ENCODE measurements at regions not wholly inside any gene's neighbourhood (a gene's known extent, or its start where the extent isn't known, plus 50 kb on each side); places are given as distances from the start of the nearest gene placed in this dataset.

DNA sequence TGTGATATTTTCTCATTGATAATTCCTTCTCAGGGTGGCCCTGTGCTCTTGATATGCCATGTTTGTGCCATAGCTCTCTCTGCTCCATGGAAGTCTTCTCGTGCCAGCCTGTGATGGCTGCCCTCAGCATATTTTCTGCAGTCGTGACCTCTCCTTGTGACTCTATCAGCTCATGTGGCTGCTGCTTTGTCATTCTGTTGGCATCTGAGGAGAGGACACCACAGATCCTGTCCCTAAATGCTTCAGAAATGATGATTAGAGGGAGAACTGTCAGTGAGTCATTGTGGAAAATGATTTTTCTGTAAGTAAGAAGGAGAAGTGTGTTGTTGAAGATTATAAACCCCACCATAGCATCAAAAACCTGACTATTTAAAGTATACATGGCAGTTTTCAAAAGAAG lies 286.0 kb downstream of the ADGRL2 start:
- Histone ChIP-seq H4K8ac (ENCODE audit: low read depth, low read length) (no peak overlapping the region), H3K27ac (replicated peaks; ENCODE audit: low read length) (no peak overlapping the region), H3K23ac (ENCODE audit: low read depth, low read length, poor library complexity) (no peak overlapping the region), H3K4ac (ENCODE audit: low read length) (no peak overlapping the region), H3K9me3 (replicated peaks in 1 of 2; ENCODE audit: control insufficient read depth in 2 of 2, insufficient read depth in 1 of 2, low read depth in 1 of 2, low read length in 2 of 2) (no peaks in the 10 kb centered on the region), H2BK5ac (ENCODE audit: low read length) (no peak overlapping the region), H2BK12ac (ENCODE audit: low read length) (no peak overlapping the region), H3K18ac (ENCODE audit: low read length) (no peak overlapping the region), H3K4me1 (ENCODE audit: control insufficient read depth in 2 of 2, insufficient read depth in 1 of 2, low read depth in 1 of 2, low read length in 2 of 2) (no peaks in the 10 kb centered on the region), H2AK5ac (ENCODE audit: low read depth, low read length) (no peak overlapping the region), H2AFZ (ENCODE audit: low read length) (no peak overlapping the region), H3K79me1 (ENCODE audit: low read depth, low read length) (no peaks in the 10 kb centered on the region), H3K36me3 (replicated peaks in 1 of 2; ENCODE audit: control insufficient read depth in 2 of 2, insufficient read depth in 2 of 2, low read length in 2 of 2) (no peaks in the 10 kb centered on the region), H2BK120ac (ENCODE audit: low read depth, low read length) (no peak overlapping the region), H3K9ac (ENCODE audit: low read depth, low read length, poor library complexity) (no peak overlapping the region), H2BK15ac (ENCODE audit: low read length) (no peak overlapping the region), H3K4me3 (ENCODE audit: low read length in 2 of 2) (no peak overlapping the region), H3K4me2 (ENCODE audit: insufficient read depth, low read length, poor library complexity, severe bottlenecking) (no peak overlapping the region), H3K14ac (ENCODE audit: low read length) (no peak overlapping the region), H4K91ac (ENCODE audit: low read depth, low read length, poor library complexity) (peak overlapping the region; percentile 90), H3K27me3 (ENCODE audit: control insufficient read depth in 3 of 3, insufficient read depth in 3 of 3, low read depth in 1 of 3, low read length in 3 of 3) (no peaks in the 10 kb centered on the region)
- DNase-seq (ENCODE audit: low spot score): no peak
- no CpG with 5 or more reads among the region's 2 CpGs for WGBS, 2 donors (ENCODE audit: extremely low coverage in 2 of 2, insufficient read length in 2 of 2, insufficient replicate concordance in 1 of 2)

DNA sequence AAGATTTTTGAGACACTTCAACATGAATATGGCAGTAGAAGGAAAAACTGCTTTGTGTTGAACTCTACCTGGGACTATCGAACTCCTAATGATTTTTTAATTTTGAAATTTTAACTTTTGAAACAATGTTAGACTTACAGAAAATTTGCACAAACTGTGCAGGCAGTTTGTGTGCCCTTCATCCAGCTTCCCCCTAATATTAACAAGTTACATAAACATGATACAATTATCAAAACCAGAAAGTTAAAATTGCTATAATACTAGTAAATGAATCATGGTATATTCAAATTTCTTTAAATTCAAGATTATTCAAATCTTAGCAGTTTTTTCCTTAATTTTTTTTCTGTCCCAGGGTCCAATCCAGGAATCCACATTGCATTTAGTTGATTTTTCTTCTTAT lies 278.9 kb downstream of the ADGRL2 start:
- H3K18ac ChIP-seq (ENCODE audit: low read length): no peak overlapping the region
- H3K14ac ChIP-seq (ENCODE audit: low read length): no peak overlapping the region
- no CpG with 5 or more reads among the region's 1 CpG for WGBS, 2 donors (ENCODE audit: extremely low coverage in 2 of 2, insufficient read length in 2 of 2, insufficient replicate concordance in 1 of 2)
- H4K8ac ChIP-seq (ENCODE audit: low read depth, low read length): no peak overlapping the region
- no peak overlapping the region for H2BK5ac ChIP-seq (ENCODE audit: low read length)
- H2BK15ac ChIP-seq (ENCODE audit: low read length): no peak overlapping the region
- no peak overlapping the region for H3K4me2 ChIP-seq (ENCODE audit: insufficient read depth, low read length, poor library complexity, severe bottlenecking)
- H2BK120ac ChIP-seq (ENCODE audit: low read depth, low read length): no peak overlapping the region
- H2AK5ac ChIP-seq (ENCODE audit: low read depth, low read length): no peak overlapping the region
- no peaks in the 10 kb centered on the region for H3K36me3 ChIP-seq (replicated peaks in 1 of 2; ENCODE audit: control insufficient read depth in 2 of 2, insufficient read depth in 2 of 2, low read length in 2 of 2)
- no peaks in the 10 kb centered on the region for H3K27me3 ChIP-seq (ENCODE audit: control insufficient read depth in 3 of 3, insufficient read depth in 3 of 3, low read depth in 1 of 3, low read length in 3 of 3)
- H4K91ac ChIP-seq (ENCODE audit: low read depth, low read length, poor library complexity): no peak overlapping the region
- H3K9me3 ChIP-seq (replicated peaks in 1 of 2; ENCODE audit: control insufficient read depth in 2 of 2, insufficient read depth in 1 of 2, low read depth in 1 of 2, low read length in 2 of 2): no peaks in the 10 kb centered on the region
- no peak overlapping the region for H3K23ac ChIP-seq (ENCODE audit: low read depth, low read length, poor library complexity)
- no peak overlapping the region for H2BK12ac ChIP-seq (ENCODE audit: low read length)
- H3K4me1 ChIP-seq (ENCODE audit: control insufficient read depth in 2 of 2, insufficient read depth in 1 of 2, low read depth in 1 of 2, low read length in 2 of 2): peaks cover 5 to 8% of the 10 kb centered on the region in 2 donors
- no peak overlapping the region for H3K27ac ChIP-seq (replicated peaks; ENCODE audit: low read length)
- no peak overlapping the region for H3K4me3 ChIP-seq (ENCODE audit: low read length in 2 of 2)
- H3K4ac ChIP-seq (ENCODE audit: low read length): no peak overlapping the region
- no peak overlapping the region for H3K9ac ChIP-seq (ENCODE audit: low read depth, low read length, poor library complexity)
- no peak for DNase-seq (ENCODE audit: low spot score)
- no peak overlapping the region for H2AFZ ChIP-seq (ENCODE audit: low read length)
- H3K79me1 ChIP-seq (ENCODE audit: low read depth, low read length): no peaks in the 10 kb centered on the region

DNA sequence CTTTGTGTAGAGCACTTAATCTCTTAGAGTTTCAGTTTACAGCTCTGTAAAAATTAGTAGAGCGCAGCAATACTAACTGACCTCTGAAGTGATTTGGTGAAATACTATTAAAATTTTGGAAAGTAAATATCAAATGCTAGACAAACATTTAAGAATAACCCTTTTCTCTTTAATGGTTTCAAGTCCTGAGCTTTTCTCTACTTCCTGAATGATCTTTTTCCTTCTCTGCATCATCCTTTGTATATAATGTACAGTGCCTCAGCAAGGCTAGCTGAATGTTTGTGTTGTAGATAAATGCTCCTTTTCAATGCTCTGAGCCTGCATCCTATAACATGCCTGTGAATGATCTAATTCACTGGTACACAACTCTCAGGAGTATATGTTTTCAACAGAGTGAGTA lies 272.9 kb downstream of the ADGRL2 start:
- Histone ChIP-seq H3K23ac (ENCODE audit: low read depth, low read length, poor library complexity) (no peak overlapping the region), H3K4me3 (ENCODE audit: low read length in 2 of 2) (no peak overlapping the region), H2BK120ac (ENCODE audit: low read depth, low read length) (no peak overlapping the region), H3K9ac (ENCODE audit: low read depth, low read length, poor library complexity) (no peak overlapping the region), H4K8ac (ENCODE audit: low read depth, low read length) (no peak overlapping the region), H3K14ac (ENCODE audit: low read length) (no peak overlapping the region), H3K36me3 (replicated peaks in 1 of 2; ENCODE audit: control insufficient read depth in 2 of 2, insufficient read depth in 2 of 2, low read length in 2 of 2) (no peaks in the 10 kb centered on the region), H2BK5ac (ENCODE audit: low read length) (no peak overlapping the region), H2BK12ac (ENCODE audit: low read length) (no peak overlapping the region), H3K79me1 (ENCODE audit: low read depth, low read length) (no peaks in the 10 kb centered on the region), H3K27me3 (ENCODE audit: control insufficient read depth in 3 of 3, insufficient read depth in 3 of 3, low read depth in 1 of 3, low read length in 3 of 3) (no peaks in the 10 kb centered on the region), H3K9me3 (replicated peaks in 1 of 2; ENCODE audit: control insufficient read depth in 2 of 2, insufficient read depth in 1 of 2, low read depth in 1 of 2, low read length in 2 of 2) (no peaks in the 10 kb centered on the region), H2AFZ (ENCODE audit: low read length) (peak overlapping the region; percentile 5), H3K18ac (ENCODE audit: low read length) (no peak overlapping the region), H3K4ac (ENCODE audit: low read length) (no peak overlapping the region), H2AK5ac (ENCODE audit: low read depth, low read length) (no peak overlapping the region), H3K4me1 (ENCODE audit: control insufficient read depth in 2 of 2, insufficient read depth in 1 of 2, low read depth in 1 of 2, low read length in 2 of 2) (peaks cover 5 to 8% of the 10 kb centered on the region in 2 donors), H3K27ac (replicated peaks; ENCODE audit: low read length) (no peak overlapping the region), H4K91ac (ENCODE audit: low read depth, low read length, poor library complexity) (no peak overlapping the region), H3K4me2 (ENCODE audit: insufficient read depth, low read length, poor library complexity, severe bottlenecking) (no peak overlapping the region), H2BK15ac (ENCODE audit: low read length) (no peak overlapping the region)
- no CpG with 5 or more reads among the region's 1 CpG for WGBS, 2 donors (ENCODE audit: extremely low coverage in 2 of 2, insufficient read length in 2 of 2, insufficient replicate concordance in 1 of 2)
- DNase-seq (ENCODE audit: low spot score): no peak

DNA sequence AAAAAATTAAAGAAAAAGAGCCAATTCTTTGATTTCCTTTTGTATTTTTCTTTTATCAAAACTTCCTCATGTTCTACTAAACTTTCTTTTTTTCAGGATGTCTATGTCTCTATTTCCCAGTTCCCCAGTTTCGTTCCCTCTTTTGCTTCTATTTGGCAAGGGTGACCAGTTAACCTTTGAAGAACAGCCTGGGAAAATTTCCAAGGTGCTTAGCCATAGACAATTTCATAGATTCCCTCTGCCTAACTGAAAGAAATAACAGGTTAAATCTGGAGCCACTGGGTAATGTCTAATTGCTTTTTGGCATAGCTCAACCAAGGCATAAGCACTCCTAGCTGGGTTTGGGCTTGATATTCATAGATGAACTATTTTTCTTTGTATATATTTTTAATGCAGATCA lies 272.3 kb downstream of the ADGRL2 start:
- Histone ChIP-seq H4K91ac (ENCODE audit: low read depth, low read length, poor library complexity) (no peak overlapping the region), H4K8ac (ENCODE audit: low read depth, low read length) (no peak overlapping the region), H2BK15ac (ENCODE audit: low read length) (no peak overlapping the region), H2BK120ac (ENCODE audit: low read depth, low read length) (no peak overlapping the region), H3K9ac (ENCODE audit: low read depth, low read length, poor library complexity) (no peak overlapping the region), H3K14ac (ENCODE audit: low read length) (no peak overlapping the region), H3K4me3 (ENCODE audit: low read length in 2 of 2) (no peak overlapping the region), H3K23ac (ENCODE audit: low read depth, low read length, poor library complexity) (no peak overlapping the region), H2BK12ac (ENCODE audit: low read length) (no peak overlapping the region), H3K27me3 (ENCODE audit: control insufficient read depth in 3 of 3, insufficient read depth in 3 of 3, low read depth in 1 of 3, low read length in 3 of 3) (no peaks in the 10 kb centered on the region), H3K18ac (ENCODE audit: low read length) (no peak overlapping the region), H3K4ac (ENCODE audit: low read length) (no peak overlapping the region), H3K9me3 (replicated peaks in 1 of 2; ENCODE audit: control insufficient read depth in 2 of 2, insufficient read depth in 1 of 2, low read depth in 1 of 2, low read length in 2 of 2) (no peaks in the 10 kb centered on the region), H3K4me2 (ENCODE audit: insufficient read depth, low read length, poor library complexity, severe bottlenecking) (no peak overlapping the region), H2AFZ (ENCODE audit: low read length) (no peak overlapping the region), H3K27ac (replicated peaks; ENCODE audit: low read length) (no peak overlapping the region), H2AK5ac (ENCODE audit: low read depth, low read length) (no peak overlapping the region), H3K36me3 (replicated peaks in 1 of 2; ENCODE audit: control insufficient read depth in 2 of 2, insufficient read depth in 2 of 2, low read length in 2 of 2) (no peaks in the 10 kb centered on the region), H3K4me1 (ENCODE audit: control insufficient read depth in 2 of 2, insufficient read depth in 1 of 2, low read depth in 1 of 2, low read length in 2 of 2) (peaks cover 5 to 8% of the 10 kb centered on the region in 2 donors), H2BK5ac (ENCODE audit: low read length) (no peak overlapping the region), H3K79me1 (ENCODE audit: low read depth, low read length) (no peaks in the 10 kb centered on the region)
- no peak for DNase-seq (ENCODE audit: low spot score)
- WGBS, 2 donors (ENCODE audit: extremely low coverage in 2 of 2, insufficient read length in 2 of 2, insufficient replicate concordance in 1 of 2): no CpG with 5 or more reads among the region's 1 CpG
